Fibroblast of lung (primary cell): ENCODE measurements at regions not wholly inside any gene's neighbourhood (a gene's known extent, or its start where the extent isn't known, plus 50 kb on each side); places are given as distances from the start of the nearest gene placed in this dataset.

ENCODE experiments used
- DNase-seq, 2 donors: peaks; one replicate each; pipeline versions ENCODE4 v3.0.0 to v3.0.0-alpha.2; 2010; ENCODE audit warnings: low read depth in 2 of 2
- H2AFZ ChIP-seq: 2 replicates; pipeline ENCODE4 v1.5.1; 2012; ENCODE audit warnings: low read length, control low read depth, inconsistent platforms
- H3K27ac ChIP-seq: 2 replicates; pipeline ENCODE4 v1.5.1; 2011; ENCODE audit warnings: low read length, control low read depth; ENCODE audit not compliant: insufficient read depth
- H3K27me3 ChIP-seq: 2 replicates; pipeline ENCODE4 v1.5.1; 2011; ENCODE audit warnings: mild to moderate bottlenecking, low read length; ENCODE audit not compliant: control insufficient read depth, insufficient read depth
- H3K36me3 ChIP-seq: 2 replicates; pipeline ENCODE4 v1.5.1; 2011; ENCODE audit warnings: low read length; ENCODE audit not compliant: control insufficient read depth, insufficient read depth
- H3K4me1 ChIP-seq: 2 replicates; pipeline ENCODE4 v1.5.1; 2011; ENCODE audit warnings: low read length; ENCODE audit not compliant: control insufficient read depth, insufficient read depth; ENCODE audit errors: extremely low read depth
- H3K4me2 ChIP-seq: 2 replicates; pipeline ENCODE4 v1.5.1; 2011; ENCODE audit warnings: low read length, control low read depth; ENCODE audit not compliant: insufficient read depth; ENCODE audit errors: extremely low read depth
- H3K4me3 ChIP-seq, 4 experiments: fragments of 200-600 bp in 1 of 4; sonication (generic) in 1 of 4; replicated peaks in 1 of 4; 2 replicates each; pipeline ENCODE4 v1.5.1; 2011 to 2016; ENCODE audit warnings: low read length in 4 of 4, low read depth in 3 of 4, mild to moderate bottlenecking in 3 of 4, control low read depth in 2 of 4, inconsistent platforms in 1 of 4, mixed read lengths in 1 of 4; ENCODE audit not compliant: insufficient read depth in 1 of 4; ENCODE audit errors: control extremely low read depth in 1 of 4
- H3K79me2 ChIP-seq: 2 replicates; pipeline ENCODE4 v1.5.1; 2012; ENCODE audit warnings: mild to moderate bottlenecking, low read length, inconsistent platforms; ENCODE audit not compliant: control insufficient read depth, insufficient read depth
- H3K9ac ChIP-seq: 2 replicates; pipeline ENCODE4 v1.5.1; 2011; ENCODE audit warnings: mild to moderate bottlenecking, low read length, control low read depth; ENCODE audit not compliant: insufficient read depth
- H3K9me3 ChIP-seq: 2 replicates; pipeline ENCODE4 v1.5.1; 2012; ENCODE audit warnings: low read depth, low read length; ENCODE audit not compliant: control insufficient read depth, insufficient read depth
- H4K20me1 ChIP-seq: 2 replicates; pipeline ENCODE4 v1.5.1; 2011; ENCODE audit warnings: low read length; ENCODE audit not compliant: control insufficient read depth, insufficient read depth; ENCODE audit errors: extremely low read depth
- CTCF ChIP-seq, 2 donors: IDR thresholded peaks in 1 of 2; conservative IDR thresholded peaks in 1 of 2; 1 replicate in 1 of 2; 2 replicates in 1 of 2; pipeline ENCODE4 v1.5.1; 2011 to 2012; ENCODE audit warnings: low read length in 2 of 2, control low read depth in 1 of 2, inconsistent platforms in 1 of 2, low read depth in 1 of 2, mild to moderate bottlenecking in 1 of 2
- EZH2 ChIP-seq: IDR thresholded peaks from 2 replicates; pipeline ENCODE4 v1.5.1; 2012; ENCODE audit warnings: low read length, control low read depth, mild to moderate bottlenecking; ENCODE audit errors: missing control alignments

DNA sequence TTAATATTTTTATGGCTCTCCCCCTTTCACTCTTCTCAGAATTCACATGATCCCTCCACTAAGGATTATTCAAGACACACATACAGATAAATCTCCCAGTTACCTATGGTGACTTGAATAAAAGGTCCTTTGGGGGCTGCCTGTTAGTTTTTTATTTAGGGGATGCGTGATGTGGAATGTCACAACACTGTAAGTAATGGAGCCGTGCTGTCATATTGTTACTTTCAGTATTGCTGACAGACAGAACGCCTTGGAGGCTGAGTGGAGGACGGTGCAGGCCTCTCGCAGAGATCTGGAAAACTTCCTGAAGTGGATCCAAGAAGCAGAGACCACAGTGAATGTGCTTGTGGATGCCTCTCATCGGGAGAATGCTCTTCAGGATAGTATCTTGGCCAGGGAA, 291.7 kb downstream of the UTRN start:
- no peaks in the 10 kb centered on the region for H3K9me3 ChIP-seq
- H3K27me3 ChIP-seq, result no peaks in the 10 kb centered on the region
- DNase-seq, result no peak
- no peaks in the 10 kb centered on the region for H4K20me1 ChIP-seq
- H3K9ac ChIP-seq, result no peak overlapping the region
- H3K36me3 ChIP-seq, result no peaks in the 10 kb centered on the region
- no peak overlapping the region for H3K27ac ChIP-seq
- peaks cover 3% of the 10 kb centered on the region for H3K4me1 ChIP-seq
- no peak for TF ChIP-seq CTCF (conservative IDR thresholded peaks at IDR 0.05 in 1 of 2, IDR thresholded peaks at IDR 0.05 in 1 of 2; ENCODE audit: low read depth in 1 of 2, low read length in 2 of 2)
- no peak overlapping the region for H2AFZ ChIP-seq
- H3K79me2 ChIP-seq, result no peaks in the 10 kb centered on the region
- no peak overlapping the region for H3K4me3 ChIP-seq
- H3K4me2 ChIP-seq, result no peak overlapping the region

GRCh38 chr6:144578385-144579350, 293.5 kb downstream of the UTRN start:
- H3K79me2 ChIP-seq, result no peaks in the 10 kb centered on the region
- no peak overlapping the region for H3K27ac ChIP-seq
- H3K36me3 ChIP-seq, result no peaks in the 10 kb centered on the region
- H2AFZ ChIP-seq, result no peak overlapping the region
- TF ChIP-seq EZH2, result no peak
- no peak for TF ChIP-seq CTCF (conservative IDR thresholded peaks at IDR 0.05 in 1 of 2, IDR thresholded peaks at IDR 0.05 in 1 of 2; ENCODE audit: low read depth in 1 of 2, low read length in 2 of 2)
- no peaks in the 10 kb centered on the region for H3K9me3 ChIP-seq
- peak; percentile 25 to 49 for DNase-seq
- H3K4me2 ChIP-seq, result no peak overlapping the region
- H3K27me3 ChIP-seq, result no peaks in the 10 kb centered on the region
- H3K4me3 ChIP-seq, result no peak overlapping the region
- H3K9ac ChIP-seq, result no peak overlapping the region
- H3K4me1 ChIP-seq, result peaks cover 5% of the 10 kb centered on the region
- H4K20me1 ChIP-seq, result no peaks in the 10 kb centered on the region

DNA sequence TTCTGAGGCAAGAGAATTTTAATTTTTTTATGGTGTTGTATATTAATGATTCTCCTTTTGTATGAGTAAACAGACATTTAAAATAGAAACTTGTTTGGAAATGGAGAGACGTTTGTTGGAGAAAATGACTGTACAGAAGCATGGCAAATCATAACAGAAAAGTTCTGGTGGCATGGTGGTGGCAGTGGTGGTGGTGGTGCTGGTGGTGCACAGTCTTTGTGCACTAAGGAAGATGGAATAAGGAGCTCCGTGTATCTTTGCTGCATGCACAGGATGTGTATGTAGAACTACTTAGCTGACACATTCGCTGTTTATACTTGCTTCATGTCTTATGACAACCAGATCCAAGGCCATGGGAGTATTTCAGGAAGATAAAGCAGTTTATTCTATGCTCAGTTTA, 294.9 kb downstream of the UTRN start:
- no peak overlapping the region for H3K4me3 ChIP-seq
- no peak for TF ChIP-seq CTCF (conservative IDR thresholded peaks at IDR 0.05 in 1 of 2, IDR thresholded peaks at IDR 0.05 in 1 of 2; ENCODE audit: low read depth in 1 of 2, low read length in 2 of 2)
- TF ChIP-seq EZH2, result no peak
- no peaks in the 10 kb centered on the region for H3K79me2 ChIP-seq
- DNase-seq, result no peak
- no peak overlapping the region for H2AFZ ChIP-seq
- no peak overlapping the region for H3K27ac ChIP-seq
- no peak overlapping the region for H3K9ac ChIP-seq
- no peaks in the 10 kb centered on the region for H4K20me1 ChIP-seq
- H3K4me2 ChIP-seq, result no peak overlapping the region
- H3K27me3 ChIP-seq, result no peaks in the 10 kb centered on the region
- no peaks in the 10 kb centered on the region for H3K36me3 ChIP-seq
- H3K9me3 ChIP-seq, result no peaks in the 10 kb centered on the region
- peaks cover 5% of the 10 kb centered on the region for H3K4me1 ChIP-seq
